Epithelial cell of esophagus (primary cell): ENCODE measurements at regions not wholly inside any gene's neighbourhood (a gene's known extent, or its start where the extent isn't known, plus 50 kb on each side); places are given as distances from the start of the nearest gene placed in this dataset.

Experiments
- DNase-seq: peaks from one replicate; pipeline ENCODE4 v3.0.0; 2010; ENCODE audit warnings: low read depth
- H3K4me3 ChIP-seq: 2 replicates; pipeline ENCODE4 v1.5.1; 2011; ENCODE audit warnings: mild to moderate bottlenecking, low read length, control low read depth
- CTCF ChIP-seq: IDR thresholded peaks from 2 replicates; pipeline ENCODE4 v1.5.1; 2011; ENCODE audit warnings: low read depth, mild to moderate bottlenecking, low read length, control low read depth, inconsistent platforms; ENCODE audit not compliant: insufficient read depth; ENCODE audit errors: missing control alignments

GRCh38 chr6:18676548-18676947 lies 289.4 kb downstream of the RNF144B start:
- DNase-seq: no peak
- TF ChIP-seq CTCF: no peak
- H3K4me3 ChIP-seq: no peak overlapping the region

GRCh38 chr6:18680842-18681241 lies 293.7 kb downstream of the RNF144B start:
- H3K4me3 ChIP-seq: no peak overlapping the region
- DNase-seq: peak; percentile 4
- TF ChIP-seq CTCF: peak; percentile 25

- no peak for TF ChIP-seq CTCF
- no peak overlapping the region for H3K4me3 ChIP-seq
- no peak for DNase-seq
Observed at GRCh38 chr6:18681832-18682503, 294.8 kb downstream of the RNF144B start.

DNA sequence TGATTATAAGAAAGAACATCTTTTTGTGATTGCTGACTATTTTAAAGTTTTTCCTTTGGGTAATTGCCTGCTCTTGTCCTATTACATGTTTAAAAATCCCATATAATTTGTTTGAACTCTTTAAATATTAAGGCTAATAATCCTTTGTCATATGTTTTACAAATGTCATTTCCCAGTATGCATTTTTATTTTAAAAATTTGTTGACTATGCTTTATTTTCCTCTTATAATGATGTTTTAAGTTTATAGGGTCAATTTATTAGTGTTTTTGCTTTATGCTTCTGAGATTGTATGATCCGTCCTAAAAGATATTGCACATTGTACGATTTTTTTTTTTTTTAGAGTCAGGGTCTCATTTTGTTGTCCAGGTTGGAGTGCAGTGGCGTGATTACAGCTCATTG lies 297.2 kb downstream of the RNF144B start:
- TF ChIP-seq CTCF: no peak
- DNase-seq: no peak
- H3K4me3 ChIP-seq: no peak overlapping the region

GRCh38 chr6:18692929-18693685 lies 306.0 kb downstream of the RNF144B start:
- no peak overlapping the region for H3K4me3 ChIP-seq
- DNase-seq: no peak
- no peak for TF ChIP-seq CTCF

DNA sequence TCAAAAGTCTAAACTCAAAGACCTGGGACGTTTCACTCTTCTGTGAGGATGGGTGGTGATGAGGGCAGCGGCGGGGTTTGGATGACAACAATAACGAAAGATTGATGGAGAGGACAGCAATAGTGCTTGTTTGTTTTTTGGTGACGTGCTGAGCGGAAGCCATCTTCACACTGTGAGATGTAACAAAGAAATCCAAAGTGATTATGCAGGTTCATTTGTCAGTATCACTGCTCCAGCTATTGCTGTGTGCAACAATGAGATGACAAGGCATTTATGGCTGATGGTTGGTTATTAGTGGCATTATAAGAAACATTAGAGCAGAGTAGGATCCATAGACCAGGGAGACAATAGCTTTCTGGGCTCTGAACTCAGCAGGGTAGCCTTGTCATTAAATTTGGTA lies 306.7 kb downstream of the RNF144B start:
- no peak overlapping the region for H3K4me3 ChIP-seq
- no peak for DNase-seq
- no peak for TF ChIP-seq CTCF
